Neural progenitor cell (in vitro differentiated cells): ENCODE measurements at regions not wholly inside any gene's neighbourhood (a gene's known extent, or its start where the extent isn't known, plus 50 kb on each side); places are given as distances from the start of the nearest gene placed in this dataset.

Experiments
- CTCF ChIP-seq: fragments of 200-600 bp; sonication (generic); IDR thresholded peaks from 2 replicates; pipeline ENCODE4 v1.5.1; 2017; ENCODE audit warnings: antibody characterized with exemption, mild to moderate bottlenecking
- EZH2 ChIP-seq: fragments of 200-600 bp; sonication (generic); IDR thresholded peaks from 2 replicates; pipeline ENCODE4 v1.6.1; 2017; ENCODE audit warnings: antibody characterized with exemption, mild to moderate bottlenecking, moderate library complexity

- TF ChIP-seq CTCF (no peak), EZH2 (no peak)
Observed at GRCh38 chr5:4921929-4922328, 218.2 kb upstream of the ADAMTS16 start.
